Progenitor cell of endocrine pancreas (in vitro differentiated cells): ENCODE measurements at regions not wholly inside any gene's neighbourhood (a gene's known extent, or its start where the extent isn't known, plus 50 kb on each side); places are given as distances from the start of the nearest gene placed in this dataset.
A peak's percentile ranks its signal among the peaks of the same experiment; 100 is the strongest.

Experiments used
- DNase-seq: peaks from one replicate; pipeline ENCODE4 v3.0.0; 2021; ENCODE audit warnings: low spot score; ENCODE audit not compliant: unreplicated experiment
- H3K27ac Mint-ChIP-seq: 2 replicates; pipeline ENCODE4 v1.8.0; 2021; ENCODE audit warnings: mild to moderate bottlenecking, moderate library complexity, mixed read lengths
- H3K27me3 Mint-ChIP-seq: 2 replicates; pipeline ENCODE4 v1.8.0; 2021; ENCODE audit warnings: mixed read lengths
- H3K36me3 Mint-ChIP-seq: 2 replicates; pipeline ENCODE4 v1.8.0; 2022; ENCODE audit warnings: mixed read lengths; ENCODE audit not compliant: insufficient read depth
- H3K4me1 Mint-ChIP-seq: 2 replicates; pipeline ENCODE4 v1.8.0; 2021; ENCODE audit warnings: low read depth, mixed read lengths
- H3K4me3 Mint-ChIP-seq: 2 replicates; pipeline ENCODE4 v1.8.0; 2021; ENCODE audit warnings: low read depth, mild to moderate bottlenecking, moderate library complexity, mixed read lengths
- H3K9me3 Mint-ChIP-seq: 2 replicates; pipeline ENCODE4 v1.8.0; 2021; ENCODE audit warnings: low read depth, mixed read lengths
- CTCF ChIP-seq: fragments of 200-600 bp; sonication (generic); IDR thresholded peaks from one replicate; pipeline ENCODE4 v1.5.0; 2021; ENCODE audit warnings: antibody characterized with exemption, mild to moderate bottlenecking; ENCODE audit not compliant: unreplicated experiment

GRCh38 chr3:127443581-127444375, 146.8 kb downstream of the TPRA1 start:
- H3K4me3 Mint-ChIP-seq = no peak overlapping the region
- no peak for TF ChIP-seq CTCF
- no peaks in the 10 kb centered on the region for H3K4me1 Mint-ChIP-seq
- no peaks in the 10 kb centered on the region for H3K9me3 Mint-ChIP-seq
- H3K27ac Mint-ChIP-seq = no peak overlapping the region
- peaks cover 19% of the 10 kb centered on the region for H3K27me3 Mint-ChIP-seq
- no peaks in the 10 kb centered on the region for H3K36me3 Mint-ChIP-seq
- DNase-seq = no peak

- Mint-ChIP-seq H3K36me3 (no peaks in the 10 kb centered on the region), H3K4me1 (no peaks in the 10 kb centered on the region), H3K9me3 (no peaks in the 10 kb centered on the region), H3K4me3 (no peak overlapping the region), H3K27ac (no peak overlapping the region), H3K27me3 (peaks cover 6% of the 10 kb centered on the region)
- no peak for DNase-seq
- TF ChIP-seq CTCF = no peak
These were observed 148.0 kb downstream of the TPRA1 start for GRCh38 chr3:127442506-127442905.

- Mint-ChIP-seq H3K9me3 (no peaks in the 10 kb centered on the region), H3K36me3 (no peaks in the 10 kb centered on the region), H3K27ac (peak overlapping the region; percentile 10), H3K4me3 (no peak overlapping the region), H3K27me3 (peaks cover 6% of the 10 kb centered on the region), H3K4me1 (no peaks in the 10 kb centered on the region)
- DNase-seq = no peak
- TF ChIP-seq CTCF = no peak
These were observed 148.8 kb downstream of the TPRA1 start for GRCh38 chr3:127441764-127442163.

- H3K27ac Mint-ChIP-seq = no peak overlapping the region
- no peaks in the 10 kb centered on the region for H3K4me1 Mint-ChIP-seq
- DNase-seq = no peak
- no peaks in the 10 kb centered on the region for H3K9me3 Mint-ChIP-seq
- H3K27me3 Mint-ChIP-seq = peaks cover 2% of the 10 kb centered on the region
- no peak for TF ChIP-seq CTCF
- no peak overlapping the region for H3K4me3 Mint-ChIP-seq
- no peaks in the 10 kb centered on the region for H3K36me3 Mint-ChIP-seq
These were observed 150.1 kb downstream of the TPRA1 start for GRCh38 chr3:127440384-127440783.

GRCh38 chr3:127439621-127440020, 150.9 kb downstream of the TPRA1 start:
- H3K36me3 Mint-ChIP-seq = no peaks in the 10 kb centered on the region
- peaks cover 2% of the 10 kb centered on the region for H3K27me3 Mint-ChIP-seq
- no peak overlapping the region for H3K4me3 Mint-ChIP-seq
- no peaks in the 10 kb centered on the region for H3K9me3 Mint-ChIP-seq
- DNase-seq = no peak
- no peak overlapping the region for H3K27ac Mint-ChIP-seq
- no peak for TF ChIP-seq CTCF
- H3K4me1 Mint-ChIP-seq = no peaks in the 10 kb centered on the region
